Lower leg skin (tissue), 4 donors: ENCODE measurements at regions not wholly inside any gene's neighbourhood (a gene's known extent, or its start where the extent isn't known, plus 50 kb on each side); places are given as distances from the start of the nearest gene placed in this dataset.

ENCODE experiments used
- DNase-seq, 2 donors: peaks; one replicate each; pipeline ENCODE4 v3.0.0-alpha.2; 2019; ENCODE audit warnings: low spot score in 2 of 2
- H3K4me3 ChIP-seq: fragments of 200-600 bp; sonication (generic); 2 replicates; pipeline ENCODE4 v1.5.1; 2017; ENCODE audit warnings: mild to moderate bottlenecking, low read depth; ENCODE audit not compliant: poor library complexity, severe bottlenecking
- POLR2A ChIP-seq, 2 donors: fragments of 450-650 bp; IDR thresholded peaks; one replicate each; pipeline ENCODE4 v1.6.1; 2016 to 2017; ENCODE audit warnings: antibody characterized with exemption in 2 of 2, mild to moderate bottlenecking in 1 of 2, moderate library complexity in 1 of 2
- WGBS, 2 donors: methylation state at CpG; one replicate each; pipeline ENCODE4 v1.1.5; 2018; 5-methylcytosine and 5-hydroxymethylcytosine counted together
- intact Hi-C: fragments of 100-400 bp; cut with DNase I; formaldehyde crosslinking; loops from one replicate; pipeline ENCODE4 v1.15.0; 2023; ENCODE audit warnings: low total_unique reads
- TF ChIP-seq, protein P1 (sequence below), 3 donors: fragments of 450-650 bp; IDR thresholded peaks; one replicate each; pipeline ENCODE4 v1.5.1; 2016; ENCODE audit warnings: antibody characterized with exemption in 3 of 3, mild to moderate bottlenecking in 3 of 3, moderate library complexity in 2 of 3

DNA sequence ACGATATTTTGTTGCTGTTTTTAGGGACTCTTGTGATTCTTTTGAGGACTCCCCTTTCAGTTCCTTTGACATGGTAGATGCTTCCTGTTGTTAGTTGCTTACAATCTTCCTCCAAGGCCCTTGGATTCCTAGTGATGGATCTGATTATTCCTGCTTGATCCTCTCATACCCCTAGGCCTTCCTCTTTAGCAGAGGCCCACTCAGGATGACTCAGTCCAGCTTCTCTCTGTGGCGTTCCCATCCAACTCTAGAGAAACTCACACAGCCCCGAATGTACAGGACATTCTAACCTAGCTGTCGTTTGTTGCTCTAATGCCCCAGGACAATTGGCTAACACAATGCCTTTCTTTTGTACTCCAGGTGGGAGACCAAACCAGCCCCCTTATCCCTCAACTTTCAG lies 191.4 kb downstream of the POSTN start:
- WGBS, 2 donors = 74 to 81% methylated on average over 4 of the region's 4 CpGs
- intact Hi-C loops = no loop called here
- DNase-seq = no peak
- no peak for TF ChIP-seq POLR2A (IDR thresholded peaks at IDR 0.05)
- TF ChIP-seq, protein P1, sequence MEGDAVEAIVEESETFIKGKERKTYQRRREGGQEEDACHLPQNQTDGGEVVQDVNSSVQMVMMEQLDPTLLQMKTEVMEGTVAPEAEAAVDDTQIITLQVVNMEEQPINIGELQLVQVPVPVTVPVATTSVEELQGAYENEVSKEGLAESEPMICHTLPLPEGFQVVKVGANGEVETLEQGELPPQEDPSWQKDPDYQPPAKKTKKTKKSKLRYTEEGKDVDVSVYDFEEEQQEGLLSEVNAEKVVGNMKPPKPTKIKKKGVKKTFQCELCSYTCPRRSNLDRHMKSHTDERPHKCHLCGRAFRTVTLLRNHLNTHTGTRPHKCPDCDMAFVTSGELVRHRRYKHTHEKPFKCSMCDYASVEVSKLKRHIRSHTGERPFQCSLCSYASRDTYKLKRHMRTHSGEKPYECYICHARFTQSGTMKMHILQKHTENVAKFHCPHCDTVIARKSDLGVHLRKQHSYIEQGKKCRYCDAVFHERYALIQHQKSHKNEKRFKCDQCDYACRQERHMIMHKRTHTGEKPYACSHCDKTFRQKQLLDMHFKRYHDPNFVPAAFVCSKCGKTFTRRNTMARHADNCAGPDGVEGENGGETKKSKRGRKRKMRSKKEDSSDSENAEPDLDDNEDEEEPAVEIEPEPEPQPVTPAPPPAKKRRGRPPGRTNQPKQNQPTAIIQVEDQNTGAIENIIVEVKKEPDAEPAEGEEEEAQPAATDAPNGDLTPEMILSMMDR (IDR thresholded peaks at IDR 0.05) = no peak
- H3K4me3 ChIP-seq = no peak overlapping the region

DNA sequence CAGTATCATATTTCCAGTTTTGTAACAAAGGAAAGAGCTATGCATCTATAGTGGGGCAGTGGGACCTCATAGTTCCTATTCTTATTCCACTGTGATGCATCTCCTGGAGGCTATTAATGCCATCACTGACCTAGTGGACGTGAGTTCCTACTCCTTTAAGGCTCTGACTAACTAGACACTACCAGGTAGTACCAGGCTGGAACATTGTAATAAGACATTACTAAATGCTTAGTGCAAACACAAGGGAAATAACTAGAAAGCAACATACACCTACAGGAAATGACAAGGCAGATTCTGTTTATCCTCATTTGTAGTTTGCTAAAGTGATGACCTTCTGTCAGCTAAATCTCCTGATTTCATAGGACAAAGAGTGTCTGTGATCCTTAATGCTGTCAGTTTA lies 192.5 kb downstream of the POSTN start:
- DNase-seq = no peak
- TF ChIP-seq, protein P1 (IDR thresholded peaks at IDR 0.05) = no peak
- TF ChIP-seq POLR2A (IDR thresholded peaks at IDR 0.05) = no peak
- WGBS, 2 donors = 86 to 89% methylated on average over 1 of the region's 1 CpG
- H3K4me3 ChIP-seq = no peak overlapping the region
- intact Hi-C loops = no loop called here

DNA sequence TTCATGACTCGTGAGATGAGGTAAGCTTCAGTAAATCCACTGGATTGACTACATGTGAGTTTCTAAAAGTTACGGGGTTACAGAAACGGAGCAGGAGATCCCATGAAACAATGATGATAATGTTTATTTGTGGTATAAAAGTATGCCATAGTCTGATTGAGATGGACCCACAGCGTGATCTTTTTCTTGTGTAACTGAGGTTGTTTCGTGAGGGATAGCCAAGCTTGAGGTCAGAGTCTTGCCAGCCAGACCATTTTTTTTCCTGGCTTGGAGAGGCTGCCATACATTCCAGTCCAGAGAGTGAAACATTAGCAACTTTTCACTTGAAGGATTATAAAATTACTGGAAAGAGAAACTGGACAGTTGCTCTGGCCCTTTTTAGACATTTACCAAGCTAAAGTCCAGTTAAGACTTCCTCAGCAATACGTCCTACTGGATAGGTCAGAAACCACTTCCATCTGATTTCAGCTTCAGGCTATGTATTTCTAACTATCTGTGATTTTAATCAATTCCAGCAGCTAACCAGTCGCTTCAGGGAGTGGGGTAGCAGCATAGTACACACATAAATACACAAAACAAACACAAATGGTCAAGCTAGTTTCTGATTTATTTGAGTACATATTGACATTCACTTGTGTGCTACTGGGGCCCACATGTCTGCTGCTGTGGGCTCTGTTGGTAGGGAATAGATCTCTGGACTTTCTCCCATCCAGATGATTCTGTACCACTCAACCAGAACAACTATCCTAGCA lies 194.6 kb downstream of the POSTN start:
- intact Hi-C loops = no loop called here
- no peak for DNase-seq
- H3K4me3 ChIP-seq = no peak overlapping the region
- 61% methylated on average over 7 of the region's 7 CpGs for WGBS, 2 donors
- TF ChIP-seq POLR2A (IDR thresholded peaks at IDR 0.05) = no peak
- TF ChIP-seq, protein P1 (IDR thresholded peaks at IDR 0.05) = no peak

DNA sequence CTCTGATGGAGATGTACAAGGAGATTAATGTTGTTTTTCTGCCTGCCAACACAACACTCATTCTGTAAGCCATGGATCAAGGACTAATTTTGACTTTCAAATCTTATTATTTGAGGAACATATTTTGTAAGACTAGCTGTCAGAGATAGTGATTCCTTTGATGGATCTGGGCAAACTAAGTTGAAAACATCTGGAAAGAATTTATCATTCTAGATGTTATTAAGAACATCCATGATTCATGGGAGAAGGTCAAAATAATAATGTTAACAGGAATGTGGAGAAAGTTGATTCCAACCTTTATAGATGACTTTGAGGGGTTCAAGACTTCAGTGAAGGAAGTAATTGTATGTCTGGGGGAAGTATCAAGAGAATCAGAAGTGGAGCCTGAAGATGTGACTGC lies 196.8 kb downstream of the POSTN start:
- DNase-seq = no peak
- intact Hi-C loops = no loop called here
- TF ChIP-seq, protein P1 (IDR thresholded peaks at IDR 0.05) = no peak
- H3K4me3 ChIP-seq = no peak overlapping the region

DNA sequence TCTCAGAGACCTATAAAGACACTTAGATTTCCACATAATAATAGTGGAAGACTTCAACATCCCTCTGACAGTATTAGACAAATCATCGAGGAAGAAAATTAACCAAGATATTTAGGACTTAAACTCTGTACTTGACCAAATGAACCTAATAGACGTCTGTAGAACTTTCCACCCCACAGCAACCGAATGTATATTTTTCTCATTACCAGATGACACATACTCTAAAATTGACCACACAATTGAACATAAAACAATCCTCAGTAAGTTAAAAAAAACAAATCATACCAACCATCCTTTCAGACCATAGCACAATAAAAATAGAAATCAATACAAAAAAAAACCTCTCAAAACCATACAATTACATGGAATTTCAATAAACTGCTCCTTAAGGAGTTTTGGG lies 201.0 kb downstream of the POSTN start:
- H3K4me3 ChIP-seq = no peak overlapping the region
- intact Hi-C loops = no loop called here
- DNase-seq = no peak
- no peak for TF ChIP-seq POLR2A (IDR thresholded peaks at IDR 0.05)
- TF ChIP-seq, protein P1 (IDR thresholded peaks at IDR 0.05) = no peak
- WGBS, 2 donors = 94 to 98% methylated on average over 3 of the region's 3 CpGs

DNA sequence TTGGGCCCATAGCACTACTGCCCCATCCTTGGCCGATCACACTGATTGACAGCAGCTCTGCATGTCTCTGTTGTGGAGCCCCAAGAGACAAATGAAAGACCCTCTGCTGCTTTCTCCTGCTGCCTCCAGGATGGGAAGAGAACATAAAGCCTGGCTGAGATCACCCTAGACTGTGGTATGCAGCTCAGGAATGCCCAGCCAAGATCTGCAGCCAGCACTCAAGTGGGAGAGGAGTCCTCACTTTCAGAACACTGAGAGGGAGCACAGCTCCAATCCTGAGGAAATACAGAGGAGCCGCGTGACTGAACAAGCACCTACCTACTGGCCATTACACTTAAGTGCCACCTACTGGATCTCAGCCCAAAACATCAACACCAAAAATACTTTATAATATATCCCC lies 203.0 kb downstream of the POSTN start:
- DNase-seq = no peak
- intact Hi-C loops = no loop called here
- TF ChIP-seq, protein P1 (IDR thresholded peaks at IDR 0.05) = no peak
- TF ChIP-seq POLR2A (IDR thresholded peaks at IDR 0.05) = no peak
- no peak overlapping the region for H3K4me3 ChIP-seq
- WGBS, 2 donors = 98 to 100% methylated on average over 3 of the region's 3 CpGs
